OCI-LY1 (cell line): ENCODE measurements at regions not wholly inside any gene's neighbourhood (a gene's known extent, or its start where the extent isn't known, plus 50 kb on each side); places are given as distances from the start of the nearest gene placed in this dataset.

Experiments used
- CTCF ChIP-seq: fragments of 200-600 bp; sonication (generic), shearing (Covaris generic); IDR thresholded peaks from 2 replicates; pipeline ENCODE4 v1.5.1; 2017; ENCODE audit warnings: mild to moderate bottlenecking, antibody characterized with exemption, low read length, moderate library complexity, mixed read lengths
- EZH2 ChIP-seq: fragments of 200-600 bp; sonication (generic), shearing (Covaris generic); IDR thresholded peaks from 2 replicates; pipeline ENCODE4 v1.8.0; 2017; ENCODE audit warnings: borderline replicate concordance, mixed run types, mild to moderate bottlenecking, antibody characterized with exemption, low read length, moderate library complexity, mixed read lengths

- no peak for TF ChIP-seq CTCF
- no peak for TF ChIP-seq EZH2
Observed at GRCh38 chr11:71135112-71135511, 117.3 kb downstream of the SHANK2 start.
